GM12864 (cell line): ENCODE measurements at regions not wholly inside any gene's neighbourhood (a gene's known extent, or its start where the extent isn't known, plus 50 kb on each side); places are given as distances from the start of the nearest gene placed in this dataset.

ENCODE experiments used
- DNase-seq: peaks from one replicate; pipeline ENCODE4 v3.0.0-alpha.2; 2011; ENCODE audit warnings: low read depth
- H3K4me3 ChIP-seq: 2 replicates; pipeline ENCODE4 v1.5.1; 2011; ENCODE audit warnings: mild to moderate bottlenecking, low read depth, low read length, control low read depth
- TF ChIP-seq, protein P1 (sequence below): IDR thresholded peaks from 2 replicates; pipeline ENCODE4 v1.5.1; 2011; ENCODE audit warnings: low read depth, mild to moderate bottlenecking, moderate library complexity, low read length, control low read depth, inconsistent platforms; ENCODE audit errors: missing control alignments

DNA sequence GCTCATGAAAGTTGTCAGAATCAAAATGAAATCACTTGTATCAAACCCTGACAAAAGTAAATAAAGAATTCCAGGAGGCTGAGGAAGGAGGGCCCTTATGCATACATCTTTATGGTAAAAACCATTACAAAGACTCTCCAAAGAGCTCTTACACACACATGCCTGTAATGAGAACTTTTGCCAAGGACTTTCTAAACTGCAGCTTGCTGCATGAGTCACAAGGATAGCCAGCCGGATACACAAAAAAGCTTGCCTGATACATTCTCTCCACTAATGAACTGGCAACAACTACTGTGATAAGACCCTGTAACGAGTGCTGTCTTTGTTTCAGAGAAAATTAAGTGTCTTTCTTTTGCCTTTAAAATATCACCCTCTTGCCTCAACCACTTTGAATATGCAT, 618.1 kb downstream of the PPP4R3C start:
- DNase-seq: no peak
- TF ChIP-seq, protein P1, sequence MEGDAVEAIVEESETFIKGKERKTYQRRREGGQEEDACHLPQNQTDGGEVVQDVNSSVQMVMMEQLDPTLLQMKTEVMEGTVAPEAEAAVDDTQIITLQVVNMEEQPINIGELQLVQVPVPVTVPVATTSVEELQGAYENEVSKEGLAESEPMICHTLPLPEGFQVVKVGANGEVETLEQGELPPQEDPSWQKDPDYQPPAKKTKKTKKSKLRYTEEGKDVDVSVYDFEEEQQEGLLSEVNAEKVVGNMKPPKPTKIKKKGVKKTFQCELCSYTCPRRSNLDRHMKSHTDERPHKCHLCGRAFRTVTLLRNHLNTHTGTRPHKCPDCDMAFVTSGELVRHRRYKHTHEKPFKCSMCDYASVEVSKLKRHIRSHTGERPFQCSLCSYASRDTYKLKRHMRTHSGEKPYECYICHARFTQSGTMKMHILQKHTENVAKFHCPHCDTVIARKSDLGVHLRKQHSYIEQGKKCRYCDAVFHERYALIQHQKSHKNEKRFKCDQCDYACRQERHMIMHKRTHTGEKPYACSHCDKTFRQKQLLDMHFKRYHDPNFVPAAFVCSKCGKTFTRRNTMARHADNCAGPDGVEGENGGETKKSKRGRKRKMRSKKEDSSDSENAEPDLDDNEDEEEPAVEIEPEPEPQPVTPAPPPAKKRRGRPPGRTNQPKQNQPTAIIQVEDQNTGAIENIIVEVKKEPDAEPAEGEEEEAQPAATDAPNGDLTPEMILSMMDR: no peak
- H3K4me3 ChIP-seq: no peak overlapping the region

DNA sequence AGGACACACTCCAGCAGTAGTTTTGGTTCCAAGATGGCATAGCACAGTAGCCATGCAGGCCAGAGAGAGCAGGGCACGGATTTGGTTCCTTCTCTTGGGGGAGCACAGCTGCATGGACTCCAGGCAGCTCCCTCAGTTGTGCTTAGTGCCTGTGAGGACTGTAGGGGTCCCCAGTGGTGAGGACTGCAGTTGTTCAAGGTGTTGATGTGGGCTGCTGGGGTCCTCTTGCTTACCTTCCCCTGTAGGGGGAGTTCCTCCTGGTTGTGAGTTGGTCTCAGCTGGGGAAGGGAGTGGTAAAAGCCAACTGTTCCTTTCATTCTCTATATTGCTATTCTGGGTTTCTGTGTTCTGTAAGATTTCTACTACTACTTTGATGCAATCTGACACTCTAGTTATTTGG, 606.5 kb downstream of the MAGEB5 start:
- TF ChIP-seq, protein P1: no peak
- no peak overlapping the region for H3K4me3 ChIP-seq
- DNase-seq: no peak

DNA sequence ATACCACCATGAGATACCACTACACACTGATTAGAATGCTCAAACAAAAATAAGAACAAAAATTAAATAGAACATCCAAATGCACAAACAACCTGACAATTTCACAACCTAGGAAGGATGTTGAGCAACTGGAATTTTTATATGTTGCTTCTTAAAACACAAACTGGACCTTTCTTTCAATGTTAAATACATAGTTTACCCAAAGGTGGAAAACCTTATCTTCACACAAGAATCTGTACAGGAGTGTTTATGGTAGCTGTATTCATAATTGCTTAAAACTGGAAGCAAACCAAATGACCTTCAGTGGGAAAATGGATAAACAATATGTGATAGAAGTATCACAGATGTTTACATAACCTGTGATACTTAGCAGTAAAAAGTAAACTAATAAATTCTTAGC, 573.8 kb downstream of the MAGEB5 start:
- TF ChIP-seq, protein P1: no peak
- no peak overlapping the region for H3K4me3 ChIP-seq
- no peak for DNase-seq

GRCh38 chrX:26788402-26788998, 572.5 kb downstream of the MAGEB5 start:
- H3K4me3 ChIP-seq: no peak overlapping the region
- no peak for DNase-seq
- TF ChIP-seq, protein P1: no peak

DNA sequence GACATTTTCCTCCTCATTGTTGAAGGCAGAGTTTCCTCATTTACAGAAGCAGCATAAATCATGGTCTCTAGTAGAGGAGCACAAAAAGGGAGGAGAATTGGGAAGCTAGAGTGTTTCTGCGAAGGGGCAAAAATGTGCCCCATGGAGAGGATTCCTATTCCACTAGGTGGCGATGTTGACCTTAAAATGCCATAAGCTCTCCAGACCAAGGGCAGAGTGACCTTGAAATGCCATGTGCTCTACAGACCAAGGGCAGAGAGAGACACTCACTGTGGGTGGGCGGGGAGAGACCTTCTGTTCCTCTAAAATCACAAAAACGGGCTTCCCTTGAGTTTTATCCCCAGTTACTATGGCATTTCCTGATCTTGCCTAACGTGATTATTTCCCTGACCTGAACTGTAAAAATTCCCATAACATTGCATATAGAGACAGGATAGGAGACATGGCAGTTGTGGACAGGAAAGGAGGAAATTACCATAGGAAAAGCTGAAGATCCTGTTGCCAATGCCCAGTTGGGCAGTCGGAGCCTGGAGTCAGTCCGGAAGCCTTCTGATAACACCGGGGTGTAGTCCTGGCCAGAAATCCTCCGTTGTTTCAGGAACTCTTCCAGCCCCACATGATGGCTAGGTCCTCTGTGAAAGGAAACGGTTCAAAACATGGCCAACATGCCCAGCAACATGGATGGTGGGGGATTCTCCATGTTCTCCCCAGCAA, 567.7 kb downstream of the MAGEB5 start:
- H3K4me3 ChIP-seq: no peak overlapping the region
- DNase-seq: peak; percentile 1
- TF ChIP-seq, protein P1: peak; percentile 52

DNA sequence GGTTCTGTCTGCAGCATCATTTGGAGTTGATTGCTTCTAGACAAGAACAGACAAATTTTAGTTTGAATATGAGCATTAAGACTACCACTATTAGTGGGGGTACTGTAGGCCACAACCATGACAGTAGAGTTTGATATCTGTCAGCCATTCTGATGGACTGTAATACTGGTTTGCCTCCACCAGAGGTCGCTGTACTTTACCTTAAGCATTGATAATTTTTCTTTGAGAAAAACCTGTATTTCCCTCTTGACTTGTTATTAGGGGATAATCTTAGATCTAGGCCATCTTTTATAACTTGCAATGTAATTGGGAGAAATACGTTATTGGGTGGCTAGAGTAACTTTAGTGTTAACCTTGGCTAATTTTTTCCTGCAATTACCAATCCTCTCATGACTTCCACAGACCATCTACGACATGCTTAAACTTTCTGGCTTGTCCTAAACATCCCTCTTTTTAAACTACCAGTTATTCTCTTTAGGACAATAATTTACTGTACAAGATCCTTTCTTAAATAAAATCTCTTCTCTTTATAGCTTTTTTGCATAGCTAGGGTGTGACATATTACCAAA, 562.4 kb downstream of the MAGEB5 start:
- DNase-seq: no peak
- TF ChIP-seq, protein P1: peak; percentile 30
- no peak overlapping the region for H3K4me3 ChIP-seq
